GM19043 (cell line): ENCODE measurements at regions not wholly inside any gene's neighbourhood (a gene's known extent, or its start where the extent isn't known, plus 50 kb on each side); places are given as distances from the start of the nearest gene placed in this dataset.

Source experiments
- ATAC-seq: cut with Tn5 transposase; IDR thresholded peaks from one replicate; pipeline ENCODE4 v1.9.1; 2021; ENCODE audit warnings: low read depth; ENCODE audit not compliant: unreplicated experiment

DNA sequence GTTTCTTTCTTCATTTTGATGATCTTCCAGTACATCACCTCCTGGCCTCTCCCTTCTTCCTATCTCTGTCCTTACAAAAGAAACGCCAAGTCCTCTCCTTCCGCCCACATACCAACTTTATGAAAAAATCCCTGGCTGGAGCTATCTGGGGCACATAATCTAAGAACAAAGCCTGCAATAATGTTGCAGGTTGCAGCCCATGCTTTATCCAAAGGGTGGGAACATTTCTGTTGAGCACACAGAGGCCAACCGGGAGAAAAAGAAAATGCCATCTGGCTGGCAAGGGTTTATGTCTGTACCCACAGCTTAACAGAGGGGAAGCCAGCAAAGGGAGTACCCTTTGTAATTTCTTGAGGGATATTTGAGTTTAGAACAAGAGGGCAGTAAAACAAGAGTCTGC is 409.6 kb downstream of the SOX9 start:
- ATAC-seq, result no peak

DNA sequence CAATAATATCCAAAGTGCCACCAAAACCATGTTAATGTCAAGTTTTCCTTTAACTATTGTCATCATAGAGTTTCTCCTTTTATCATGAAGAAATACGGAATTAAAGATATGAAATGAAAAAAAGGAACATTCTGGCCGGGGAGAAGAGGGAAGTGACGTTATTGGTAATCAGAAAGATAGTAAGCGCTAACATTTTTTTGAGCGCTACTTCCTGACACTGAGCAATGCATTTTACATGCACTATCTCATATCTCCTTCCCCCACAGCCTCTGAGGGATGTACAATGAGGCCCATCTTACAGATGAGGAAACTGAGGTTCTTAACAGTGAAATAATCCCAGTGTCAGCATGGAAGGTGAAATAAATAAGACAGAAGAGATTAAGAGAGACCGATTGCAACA is 410.9 kb downstream of the SOX9 start:
- no peak for ATAC-seq

DNA sequence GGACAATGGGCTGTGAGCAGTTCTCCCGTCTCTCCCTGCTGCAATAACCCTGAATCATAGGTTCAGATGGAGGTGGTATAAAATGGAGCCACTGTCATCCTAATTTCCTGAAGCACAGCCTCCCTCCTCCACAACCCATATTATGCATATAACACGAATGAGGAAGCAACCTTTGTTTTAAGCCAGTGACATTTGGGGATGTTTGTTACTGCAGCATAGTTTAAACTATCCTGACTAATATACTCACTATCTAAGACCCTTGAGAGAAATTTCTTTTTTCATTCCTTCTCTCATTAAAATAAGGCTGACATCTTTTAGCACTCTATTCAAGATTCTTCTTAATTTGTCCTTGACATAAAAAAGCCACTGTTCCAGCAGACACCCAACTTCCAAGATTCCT is 413.4 kb downstream of the SOX9 start:
- no peak for ATAC-seq

DNA sequence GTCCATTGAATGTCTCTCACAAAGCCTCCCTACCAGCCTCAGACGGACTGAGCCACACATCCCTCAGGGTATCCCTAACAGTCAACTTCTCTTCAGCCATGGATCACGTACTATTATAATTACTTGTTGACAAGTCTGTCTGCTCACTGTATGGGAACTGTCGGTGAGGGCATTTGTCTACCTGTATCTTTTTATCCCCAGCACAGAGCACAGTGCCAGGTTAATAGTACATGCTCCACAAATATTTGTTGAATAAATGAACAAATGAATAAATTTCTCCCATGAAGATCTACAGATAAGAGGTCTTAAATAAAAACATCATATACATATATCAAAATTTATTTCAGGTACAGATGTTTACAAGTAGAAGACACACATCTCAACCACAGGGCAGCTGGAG is 414.0 kb downstream of the SOX9 start:
- no peak for ATAC-seq

DNA sequence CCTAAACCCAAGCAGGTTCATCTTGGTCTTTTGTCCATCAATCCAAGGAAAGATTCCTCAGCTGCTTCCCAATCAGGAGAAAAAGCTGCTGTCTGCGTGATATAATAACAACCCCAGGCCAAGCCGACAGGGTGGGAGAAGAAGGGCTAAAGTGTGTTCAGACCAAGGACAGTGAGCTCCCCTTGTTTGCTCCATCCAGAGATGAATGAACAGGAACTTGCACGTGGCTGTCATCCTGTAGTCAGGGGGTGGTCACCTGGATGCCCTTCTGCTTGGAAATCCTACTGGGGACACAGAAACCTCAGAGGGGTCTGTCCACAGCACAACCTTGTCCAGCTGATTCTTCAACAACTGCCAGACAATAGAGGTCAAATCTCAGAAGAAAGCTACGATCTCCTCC is 414.5 kb downstream of the SOX9 start:
- no peak for ATAC-seq

DNA sequence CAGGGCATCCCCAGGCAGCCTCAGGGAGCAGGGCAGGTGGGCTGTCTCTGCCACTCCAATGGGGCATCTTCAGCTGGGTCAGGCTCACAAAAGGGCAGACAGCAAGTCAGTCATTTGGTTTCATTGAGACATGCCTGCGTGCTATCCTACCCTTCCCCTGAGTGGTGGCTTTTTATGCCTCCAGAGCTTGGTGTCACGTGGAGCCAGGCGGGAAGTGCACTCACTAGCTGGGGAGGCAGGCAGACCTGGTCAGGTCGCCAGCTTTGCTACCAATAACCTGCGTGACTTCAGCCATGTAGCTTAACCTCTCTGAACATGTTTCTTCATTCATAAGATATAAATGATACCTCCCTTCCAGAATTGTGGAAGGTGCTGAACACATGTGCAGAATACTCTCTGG is 415.0 kb downstream of the SOX9 start:
- no peak for ATAC-seq

DNA sequence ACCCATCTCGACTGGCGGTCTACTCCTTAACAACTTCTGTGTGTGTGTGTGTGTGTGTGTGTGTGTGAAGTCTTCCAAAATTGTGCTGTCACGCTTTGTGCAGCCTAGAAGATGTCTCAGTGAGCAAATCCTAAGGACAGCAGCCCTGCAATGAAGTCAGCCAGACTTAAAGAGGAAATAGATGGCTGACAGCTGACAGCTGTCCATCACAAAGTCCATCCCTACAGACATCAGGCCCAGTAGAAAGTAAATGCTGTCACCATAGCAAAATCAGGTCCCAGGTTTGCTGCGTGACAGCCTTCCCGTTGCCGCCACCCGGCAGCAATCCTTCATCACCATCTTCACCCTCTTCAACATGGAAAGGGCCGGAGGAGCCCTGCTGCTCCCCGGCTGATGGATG is 416.0 kb downstream of the SOX9 start:
- ATAC-seq, result no peak

DNA sequence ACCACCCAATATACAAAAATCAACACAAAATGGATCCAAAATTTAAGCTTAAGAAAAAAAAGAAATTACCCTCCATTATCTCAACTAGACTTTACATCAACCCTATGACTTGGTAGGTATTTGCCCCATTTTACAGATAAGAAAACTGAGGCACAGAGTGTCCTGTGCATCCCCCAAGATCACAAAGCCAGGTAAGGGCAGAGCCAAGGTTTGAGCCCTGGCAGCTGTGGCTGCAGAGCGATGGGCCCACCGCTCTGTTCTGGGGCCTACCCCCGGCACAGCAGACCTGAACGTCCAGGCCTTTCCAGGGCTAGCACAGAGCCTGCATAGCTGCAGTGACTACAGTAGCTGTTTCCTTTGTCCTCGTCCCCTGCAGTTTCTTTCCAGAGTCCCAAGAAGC is 417.6 kb downstream of the SOX9 start:
- no peak for ATAC-seq

DNA sequence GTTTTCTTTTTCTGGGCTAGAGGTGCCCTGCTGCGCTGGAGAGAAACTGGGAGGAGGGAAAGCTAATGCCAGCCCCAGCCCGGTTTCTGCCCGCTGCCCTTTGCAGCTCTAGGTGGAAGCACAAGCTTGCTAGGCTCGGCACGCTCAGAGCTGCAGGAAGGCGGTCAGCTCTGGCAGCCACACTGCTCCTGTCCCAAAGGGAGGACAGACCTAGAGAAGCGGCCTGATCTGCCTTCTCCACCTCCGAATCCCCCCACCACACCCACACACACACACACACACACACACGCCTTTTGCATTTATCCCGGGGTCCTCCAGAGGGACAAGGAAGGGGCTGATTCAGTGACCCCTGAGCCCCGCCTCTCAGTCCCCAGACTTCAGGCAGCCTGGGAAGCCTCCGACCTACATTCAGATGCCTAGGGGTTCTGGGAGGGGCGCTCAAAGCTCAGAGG is 418.1 kb downstream of the SOX9 start:
- no peak for ATAC-seq

DNA sequence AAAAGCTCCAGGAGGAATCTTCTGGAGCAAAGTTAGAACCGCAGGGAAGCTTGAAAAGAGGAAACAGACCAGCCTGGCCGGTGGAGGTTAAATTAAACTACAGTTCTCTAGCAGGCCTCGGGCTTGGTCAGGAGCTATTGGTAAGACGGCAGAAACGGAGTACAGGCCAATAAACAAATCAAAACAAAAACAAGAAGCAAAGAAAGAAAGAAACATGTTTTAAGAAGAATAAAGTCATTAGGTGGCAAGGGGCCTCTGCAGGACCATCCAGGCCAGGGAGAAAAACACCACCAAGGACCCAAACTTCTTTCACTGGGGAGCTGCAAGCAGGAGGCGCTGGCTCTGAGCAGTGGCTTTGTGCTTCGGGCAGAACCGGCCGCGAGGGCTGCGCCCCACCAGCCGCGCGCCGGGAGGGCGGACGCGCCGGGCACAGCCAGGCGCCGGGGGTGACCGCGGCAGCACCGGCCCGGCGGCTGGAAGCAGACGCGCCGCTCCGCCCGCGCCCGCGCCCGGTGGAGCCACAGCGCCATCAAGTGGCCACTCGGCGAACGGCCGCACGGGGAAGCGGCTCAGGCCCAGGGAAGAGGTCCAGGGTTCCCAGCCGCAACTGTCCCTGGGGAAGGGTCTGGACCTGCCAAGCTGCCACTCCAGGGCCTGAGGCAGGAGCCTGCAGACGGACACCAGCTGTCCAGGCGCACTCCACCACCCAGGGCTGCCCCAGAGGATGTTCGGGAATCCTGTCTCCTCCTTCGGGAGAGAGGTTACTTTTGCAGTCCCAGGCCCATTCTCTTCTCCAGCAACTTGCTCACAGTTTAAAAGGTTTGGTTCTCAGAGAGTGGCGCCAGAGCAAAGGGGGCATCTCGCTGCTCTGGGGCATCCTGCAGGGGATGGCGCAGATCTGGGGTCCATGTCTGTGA is 419.4 kb downstream of the SOX9 start:
- peak; percentile 72 for ATAC-seq

DNA sequence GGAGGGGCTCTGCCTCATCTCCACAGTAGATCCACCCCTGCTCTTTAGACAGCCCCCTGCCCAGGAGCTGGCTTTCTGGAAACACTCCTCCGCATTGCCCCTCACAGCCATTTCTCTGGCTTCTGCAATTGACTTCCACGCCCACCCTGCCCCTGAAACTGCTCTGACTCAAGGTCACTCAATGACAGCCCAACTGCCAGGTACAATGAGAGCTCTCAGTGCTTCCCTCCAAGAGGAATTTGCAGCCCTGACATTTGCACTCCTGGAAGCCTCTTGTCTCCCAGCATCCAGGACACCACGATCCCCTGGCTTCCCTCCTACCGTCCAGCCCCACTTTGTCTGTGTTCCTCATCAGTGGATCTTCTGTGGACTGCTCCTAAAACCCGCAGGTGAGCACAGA is 421.5 kb downstream of the SOX9 start:
- no peak for ATAC-seq

DNA sequence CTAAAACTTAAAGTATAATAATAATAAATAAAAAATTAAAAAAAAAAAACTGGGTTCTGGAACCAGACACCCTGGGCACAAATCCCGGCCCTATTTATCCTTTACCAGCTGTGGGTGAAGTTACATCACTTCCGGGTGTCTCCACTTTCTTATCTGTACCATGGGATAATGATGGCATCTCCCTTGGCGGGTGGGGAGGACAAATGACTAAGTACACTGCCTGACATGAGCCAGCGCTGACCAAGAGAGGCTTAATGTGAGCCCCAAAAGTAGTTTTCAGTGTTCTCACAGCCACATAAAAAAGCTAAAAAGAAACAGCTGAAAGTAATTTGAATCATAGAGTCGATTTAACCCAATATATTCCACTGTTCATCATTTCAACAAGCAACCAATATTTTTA is 424.9 kb downstream of the SOX9 start:
- ATAC-seq, result no peak

DNA sequence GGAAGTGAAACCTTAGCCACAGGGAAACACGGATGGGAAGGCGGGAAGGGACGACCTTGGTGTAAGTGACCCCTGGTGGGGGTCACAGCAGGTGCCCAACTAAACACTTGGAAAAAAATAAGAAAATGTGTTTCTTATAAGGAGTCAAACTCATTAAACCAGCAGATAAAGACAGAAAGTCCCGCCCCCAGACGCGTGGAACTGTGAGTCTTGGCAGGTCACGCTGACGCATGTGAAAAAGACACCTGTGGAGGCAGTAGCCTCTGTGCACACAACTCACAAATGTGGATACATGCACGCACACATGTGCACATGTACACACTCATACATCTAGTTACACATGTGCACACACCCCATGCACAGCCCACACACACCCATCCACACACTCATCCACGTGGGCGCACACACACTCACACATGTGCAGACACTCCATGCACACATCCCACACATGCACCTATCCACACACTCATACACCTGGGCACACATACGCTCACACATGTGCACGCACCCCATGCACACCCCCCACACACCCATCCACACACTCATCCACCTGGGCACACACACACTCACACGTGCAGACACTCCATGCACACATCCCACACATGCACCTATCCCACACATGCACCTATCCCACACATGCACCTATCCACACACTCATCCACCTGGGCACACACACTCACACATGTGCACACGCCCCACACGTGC is 432.4 kb downstream of the SOX9 start:
- no peak for ATAC-seq

DNA sequence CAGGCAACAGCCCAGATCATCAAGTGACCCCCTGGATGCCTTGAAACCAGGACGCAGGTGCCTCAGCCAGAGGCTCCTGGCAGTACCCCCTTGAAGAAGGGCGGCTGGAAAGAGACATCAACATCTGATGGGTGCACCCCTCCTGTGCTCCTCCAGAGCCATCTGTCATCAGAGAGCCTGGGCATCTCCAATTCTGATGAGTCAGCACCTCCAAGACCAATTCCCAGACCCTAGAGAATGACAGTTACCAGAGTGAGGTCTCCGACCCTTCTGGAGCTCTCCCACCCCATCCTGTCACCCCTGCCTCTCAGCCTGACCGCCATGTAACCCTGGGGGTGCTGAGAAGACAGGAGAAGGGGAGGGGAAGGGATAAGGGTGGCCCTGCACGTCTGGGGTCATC is 433.7 kb downstream of the SOX9 start:
- no peak for ATAC-seq

DNA sequence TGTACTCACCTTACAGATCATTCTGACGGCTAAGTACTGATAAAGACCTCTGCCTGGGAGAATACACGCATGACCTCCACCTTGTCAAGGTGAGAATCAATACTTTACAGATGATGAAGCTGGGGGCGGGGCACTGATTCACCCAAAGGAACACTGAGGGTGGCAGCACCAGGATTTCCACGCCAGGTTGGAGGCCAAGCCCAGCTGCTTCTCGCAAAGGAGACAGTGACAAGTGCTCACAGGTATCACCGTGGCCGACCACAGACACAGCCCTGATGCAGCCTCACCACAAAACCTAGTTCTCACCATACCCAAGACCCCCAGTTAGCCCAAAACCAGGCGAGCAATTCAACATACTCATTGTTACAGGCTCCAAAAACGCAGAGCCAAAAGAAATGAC is 434.2 kb downstream of the SOX9 start:
- ATAC-seq, result no peak

DNA sequence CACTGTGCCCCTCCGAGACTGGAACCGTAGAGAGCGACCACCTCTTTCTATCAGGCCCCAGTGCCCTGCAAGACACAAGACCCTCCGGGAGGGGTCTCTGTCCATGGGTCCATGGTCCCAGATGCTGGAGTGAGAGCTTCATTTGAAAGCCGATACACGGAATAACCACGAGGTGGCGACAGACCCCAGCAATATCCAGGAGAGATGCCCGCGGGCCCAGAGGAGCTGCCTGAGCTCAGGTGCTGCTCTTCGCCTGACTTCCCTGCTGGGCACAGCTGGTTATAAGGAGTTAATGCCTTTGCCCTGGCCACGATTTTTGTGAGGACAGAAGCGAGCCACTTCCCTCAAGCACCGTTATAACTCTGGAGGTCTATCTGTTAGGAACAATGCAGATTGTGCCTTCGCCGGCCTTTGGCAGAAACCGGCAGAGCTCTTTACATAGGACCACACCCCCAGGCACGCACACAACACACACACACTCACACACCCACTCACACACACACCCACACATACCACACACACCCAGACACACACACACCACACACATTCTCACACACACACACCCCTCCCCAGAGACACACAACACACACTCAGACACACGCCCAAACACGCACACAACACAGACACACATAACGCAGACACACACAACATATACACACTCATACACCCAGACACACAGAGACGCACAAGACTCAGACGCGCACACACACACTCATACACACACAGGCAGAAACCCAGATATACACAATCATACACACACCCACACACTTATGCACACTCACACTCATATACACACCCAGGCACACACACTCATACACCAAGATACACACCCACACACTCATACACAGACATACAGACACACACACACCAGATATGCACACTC is 436.4 kb downstream of the SOX9 start:
- ATAC-seq, result peak; percentile 69

DNA sequence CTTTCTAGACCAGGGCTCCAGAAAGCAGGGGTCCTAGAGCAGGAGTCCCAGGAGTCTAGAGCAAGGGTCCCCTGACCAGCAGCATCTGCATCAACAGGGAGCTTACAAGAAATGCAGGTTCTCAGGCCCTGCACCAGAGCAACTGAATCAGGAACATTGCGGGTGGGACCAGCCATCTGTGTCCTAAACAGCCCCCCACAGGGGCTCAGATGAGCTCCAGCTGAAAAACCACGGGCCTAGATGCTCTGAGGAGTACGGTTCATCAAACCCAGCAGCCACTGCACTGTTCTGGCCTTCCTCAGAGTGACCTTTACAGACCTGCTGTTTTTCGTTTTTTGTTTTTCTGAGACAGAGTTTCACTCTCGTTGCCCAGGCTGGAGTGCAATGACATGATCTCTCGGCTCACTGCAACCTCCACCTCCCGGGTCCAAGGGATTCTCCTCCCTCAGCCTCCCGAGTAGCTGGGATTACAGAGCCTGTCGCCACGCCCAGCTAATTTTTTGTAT is 438.2 kb downstream of the SOX9 start:
- no peak for ATAC-seq

DNA sequence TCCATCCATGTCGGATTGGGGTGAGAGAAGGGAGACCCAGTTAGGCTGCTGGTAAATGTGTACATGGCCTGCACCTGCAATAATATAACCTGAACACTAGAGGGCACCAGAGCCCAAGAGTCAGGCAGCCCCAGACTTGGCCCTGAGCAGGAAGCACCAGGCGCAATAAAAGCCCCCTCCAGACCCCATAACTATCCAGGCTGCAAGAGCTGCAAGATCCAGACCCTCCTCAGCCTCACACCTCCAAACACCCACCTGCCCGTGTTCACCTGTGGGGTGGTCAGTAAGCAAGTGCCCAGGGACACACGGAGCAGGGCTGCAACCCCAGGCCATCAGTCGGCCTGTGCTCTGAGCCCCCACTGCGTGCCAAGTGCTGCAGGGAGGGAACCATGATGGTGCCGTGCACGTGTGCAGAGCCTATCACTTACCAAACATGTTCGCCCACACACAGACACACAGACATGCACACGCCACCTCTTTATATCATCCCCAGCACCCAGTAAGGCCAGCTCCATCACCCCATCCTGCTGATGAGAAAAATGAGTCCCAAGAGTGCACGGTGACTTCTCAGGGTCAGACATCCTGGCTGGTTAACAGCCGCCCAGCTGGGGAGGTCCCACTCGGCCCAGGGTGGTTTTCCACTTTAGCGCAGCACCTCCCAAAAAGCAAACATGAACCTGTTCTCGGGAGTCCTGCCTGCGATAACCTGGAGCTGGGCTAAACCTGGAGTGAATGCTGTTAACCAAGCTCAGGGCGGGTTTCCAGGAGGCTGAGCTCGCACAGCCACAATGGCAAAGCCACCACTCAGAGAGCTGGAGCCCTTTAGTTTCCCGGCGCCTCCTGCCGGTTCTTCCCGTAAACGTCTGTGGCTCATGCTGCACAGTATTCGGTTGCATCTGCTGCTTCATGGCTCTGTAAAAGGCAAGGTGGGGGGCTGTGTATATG is 439.8 kb downstream of the SOX9 start:
- ATAC-seq, result no peak

DNA sequence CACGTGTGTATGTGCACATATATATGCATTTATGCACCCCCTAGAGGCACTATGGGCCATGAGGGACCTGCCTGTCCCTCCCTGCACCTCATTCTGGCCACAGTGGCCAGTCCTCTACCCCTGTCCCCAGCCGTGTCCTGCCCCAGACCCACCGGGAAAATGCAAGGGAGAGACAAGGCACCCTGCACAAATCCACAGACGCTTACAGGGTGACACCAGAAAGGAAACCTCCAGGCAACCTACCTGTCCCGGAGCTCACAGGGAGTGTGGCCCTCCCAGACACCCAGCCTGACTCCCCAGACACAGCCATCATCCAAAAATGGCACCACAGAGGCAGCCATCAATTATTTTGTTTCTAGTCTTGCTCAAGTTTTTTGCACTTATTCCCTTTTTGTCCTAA is 440.4 kb downstream of the SOX9 start:
- no peak for ATAC-seq

DNA sequence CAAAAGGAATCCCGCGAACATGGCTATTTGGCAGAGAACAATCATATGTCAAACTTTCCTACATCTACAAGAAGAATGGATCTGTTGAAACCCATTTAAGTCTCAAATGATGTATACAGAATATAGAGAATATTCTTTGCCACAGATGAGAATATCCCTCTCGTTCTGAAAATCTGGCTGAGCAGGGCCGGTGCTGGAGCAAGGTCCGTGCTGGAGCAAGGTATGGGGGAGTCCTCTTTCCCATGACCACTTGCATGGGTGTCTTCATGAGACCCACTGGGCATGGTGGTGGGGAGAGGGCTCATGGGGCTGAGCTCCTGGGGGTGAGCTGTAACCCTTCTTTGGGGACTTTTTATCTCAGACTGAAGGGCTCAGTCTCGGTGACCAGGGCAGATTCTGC is 440.9 kb downstream of the SOX9 start:
- no peak for ATAC-seq
